Activated T-helper 2 cell treated with anti-CD3 and anti-CD28 coated beads, Interferon-gamma antibody, Interleukin-2, Interleukin-4, amounts not matched to agents 10 μg/mL and 5 μg/mL and 100 μg/mL, durations not matched to agents 14 hours and 24 hours and 36 hours (primary cell): ENCODE measurements at regions not wholly inside any gene's neighbourhood (a gene's known extent, or its start where the extent isn't known, plus 50 kb on each side); places are given as distances from the start of the nearest gene placed in this dataset.
"Not testable (repeated sequence)": the region's sequence is repeated elsewhere in the genome, so short reads cannot be mapped to it uniquely, and the experiment has no call there.

Experiments
- DNase-seq: peaks from one replicate; pipeline ENCODE4 v3.0.0; 2021; ENCODE audit warnings: low spot score
- H3K27ac Mint-ChIP-seq: one replicate; pipeline ENCODE4 v1.8.0; 2021; ENCODE audit warnings: mixed read lengths
- H3K27me3 Mint-ChIP-seq: one replicate; pipeline ENCODE4 v1.8.0; 2021; ENCODE audit warnings: low read depth, mixed read lengths
- H3K36me3 Mint-ChIP-seq: one replicate; pipeline ENCODE4 v1.8.0; 2021; ENCODE audit warnings: low read depth, mixed read lengths
- H3K4me1 Mint-ChIP-seq: one replicate; pipeline ENCODE4 v1.8.0; 2021; ENCODE audit warnings: low read depth, mixed read lengths
- H3K4me3 Mint-ChIP-seq: one replicate; pipeline ENCODE4 v1.8.0; 2021; ENCODE audit warnings: low read depth, mild to moderate bottlenecking, moderate library complexity, mixed read lengths
- H3K9me3 Mint-ChIP-seq: one replicate; pipeline ENCODE4 v1.8.0; 2021; ENCODE audit warnings: mixed read lengths
- intact Hi-C: fragments of 100-400 bp; cut with micrococcal nuclease; formaldehyde crosslinking; loops from one replicate; pipeline ENCODE4 v1.15.1; 2023

DNA sequence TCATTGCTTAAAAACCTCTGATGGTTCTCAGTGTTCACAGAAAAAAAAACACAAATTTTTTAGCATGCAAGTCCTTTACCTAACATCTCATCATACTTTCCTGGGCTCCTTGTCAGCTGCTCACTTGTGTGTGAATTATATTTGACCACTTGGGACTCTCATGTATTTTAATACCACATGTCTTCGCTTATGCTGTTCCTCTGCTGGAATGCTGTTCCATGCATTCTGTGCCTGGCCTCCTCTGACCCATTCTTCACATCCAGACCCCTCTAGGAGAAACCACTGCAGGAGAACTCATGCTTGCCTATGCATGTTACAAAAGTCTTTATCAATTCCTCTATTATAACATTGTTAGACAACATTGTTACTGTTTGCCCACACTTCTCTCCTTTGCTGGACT, 157.6 kb downstream of the PDGFRA start:
- intact Hi-C loops = no loop called here
- no peak overlapping the region for H3K4me3 Mint-ChIP-seq
- H3K27ac Mint-ChIP-seq = no peak overlapping the region
- DNase-seq = no peak
- no peaks in the 10 kb centered on the region for H3K4me1 Mint-ChIP-seq
- H3K36me3 Mint-ChIP-seq = no peaks in the 10 kb centered on the region
- H3K9me3 Mint-ChIP-seq = no peaks in the 10 kb centered on the region
- H3K27me3 Mint-ChIP-seq = peaks cover 1% of the 10 kb centered on the region

GRCh38 chr4:54390670-54391069, 161.6 kb downstream of the PDGFRA start:
- Mint-ChIP-seq H3K27ac (no peak overlapping the region), H3K4me1 (no peaks in the 10 kb centered on the region), H3K27me3 (no peaks in the 10 kb centered on the region), H3K9me3 (no peaks in the 10 kb centered on the region), H3K36me3 (no peaks in the 10 kb centered on the region), H3K4me3 (no peak overlapping the region)
- intact Hi-C loops = no loop called here
- no peak for DNase-seq

DNA sequence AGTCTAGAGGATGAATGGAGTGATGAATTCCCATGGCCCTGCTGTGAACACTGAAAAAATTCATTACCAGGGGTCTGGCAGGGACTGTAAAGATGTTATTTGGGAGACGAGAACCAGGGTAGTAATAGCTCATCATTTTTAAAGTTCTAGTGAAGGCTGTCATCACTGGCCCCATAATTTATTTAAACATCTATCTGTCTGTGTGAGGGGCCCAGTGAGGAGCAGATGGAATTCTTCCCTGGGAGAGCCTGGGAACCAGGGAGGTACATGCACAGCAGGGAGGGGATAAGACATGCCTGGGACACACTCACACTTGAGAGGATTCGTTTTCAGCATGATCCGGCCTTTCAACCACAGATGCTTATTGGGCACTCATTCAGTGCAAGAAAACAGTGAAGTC, 162.0 kb downstream of the PDGFRA start:
- Mint-ChIP-seq H3K36me3 (no peaks in the 10 kb centered on the region), H3K27me3 (no peaks in the 10 kb centered on the region), H3K27ac (no peak overlapping the region), H3K9me3 (no peaks in the 10 kb centered on the region), H3K4me1 (no peaks in the 10 kb centered on the region), H3K4me3 (no peak overlapping the region)
- DNase-seq = no peak
- intact Hi-C loops = no loop called here

DNA sequence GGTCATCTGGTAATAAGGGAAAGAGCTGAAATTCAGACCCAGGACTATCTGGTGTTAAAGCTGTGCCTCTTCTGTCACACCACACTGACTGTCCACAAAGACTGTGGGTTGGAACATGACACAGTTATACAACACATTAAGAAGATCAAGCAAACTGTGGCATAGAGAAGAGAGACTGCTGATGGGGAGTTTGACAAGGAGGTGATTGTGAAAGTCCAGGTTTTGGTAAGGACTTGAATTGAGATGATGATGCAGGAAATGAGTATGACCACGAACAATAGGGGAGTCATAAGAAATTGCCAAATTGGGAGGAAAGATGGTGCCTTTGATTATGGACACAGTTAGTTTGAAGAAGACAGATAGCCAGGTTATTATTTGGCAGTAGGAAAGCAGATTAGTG, 163.4 kb downstream of the PDGFRA start:
- no peak overlapping the region for H3K4me3 Mint-ChIP-seq
- no peaks in the 10 kb centered on the region for H3K9me3 Mint-ChIP-seq
- DNase-seq = no peak
- no peaks in the 10 kb centered on the region for H3K27me3 Mint-ChIP-seq
- H3K36me3 Mint-ChIP-seq = no peaks in the 10 kb centered on the region
- H3K4me1 Mint-ChIP-seq = no peaks in the 10 kb centered on the region
- intact Hi-C loops = no loop called here
- no peak overlapping the region for H3K27ac Mint-ChIP-seq

GRCh38 chr4:54393243-54393642, 164.2 kb downstream of the PDGFRA start:
- Mint-ChIP-seq H3K9me3 (no peaks in the 10 kb centered on the region), H3K4me3 (no peak overlapping the region), H3K36me3 (no peaks in the 10 kb centered on the region), H3K27me3 (no peaks in the 10 kb centered on the region), H3K4me1 (no peaks in the 10 kb centered on the region), H3K27ac (no peak overlapping the region)
- DNase-seq = no peak
- intact Hi-C loops = no loop called here

DNA sequence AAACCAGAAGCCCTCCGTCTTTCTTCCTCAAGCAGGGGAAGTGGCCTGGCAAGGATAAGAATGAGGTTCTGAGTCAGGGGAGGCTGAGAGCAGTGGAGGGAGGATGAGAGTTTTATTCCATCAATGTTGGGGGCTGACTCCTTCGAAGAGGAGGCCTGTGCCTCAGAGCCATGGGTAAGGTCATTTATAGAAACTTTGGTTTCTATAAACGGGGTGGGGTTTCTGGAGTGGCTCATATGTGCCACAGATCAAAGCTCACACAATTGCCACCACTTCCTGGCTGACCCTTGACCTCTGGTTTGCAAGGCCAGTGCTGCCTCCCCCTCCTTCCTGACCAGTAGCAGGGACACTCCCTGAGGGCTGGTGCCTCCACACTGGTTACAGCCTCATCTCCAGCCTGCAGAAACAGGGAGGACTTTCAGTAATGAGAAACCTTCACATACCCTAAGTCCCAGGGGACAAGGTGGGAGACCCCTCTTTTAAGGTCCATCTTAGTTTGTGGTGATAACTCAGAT, 166.0 kb downstream of the PDGFRA start:
- no peaks in the 10 kb centered on the region for H3K4me1 Mint-ChIP-seq
- H3K9me3 Mint-ChIP-seq = no peaks in the 10 kb centered on the region
- no peaks in the 10 kb centered on the region for H3K36me3 Mint-ChIP-seq
- DNase-seq = no peak
- intact Hi-C loops = no loop called here
- no peak overlapping the region for H3K4me3 Mint-ChIP-seq
- H3K27me3 Mint-ChIP-seq = no peaks in the 10 kb centered on the region
- no peak overlapping the region for H3K27ac Mint-ChIP-seq

DNA sequence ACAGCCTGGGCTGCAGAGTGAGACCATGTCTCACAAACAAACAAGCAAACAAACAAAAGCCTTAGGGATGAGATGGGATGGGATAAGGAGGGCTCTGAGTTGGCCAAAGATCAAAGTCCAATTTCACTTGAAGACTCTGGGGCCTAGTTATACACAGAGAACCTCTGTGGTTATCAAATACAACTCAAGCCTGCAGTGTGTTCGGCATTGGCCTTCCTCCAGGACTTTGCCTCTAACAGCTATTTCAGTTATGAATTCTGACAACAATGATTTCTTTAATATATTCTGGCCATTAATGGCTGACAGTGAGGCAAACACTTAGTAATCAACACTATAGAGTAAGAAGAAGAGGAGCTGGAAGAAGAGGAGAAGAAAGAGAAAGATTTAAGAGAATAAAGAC, 171.1 kb downstream of the PDGFRA start:
- H3K36me3 Mint-ChIP-seq = no peaks in the 10 kb centered on the region
- H3K27ac Mint-ChIP-seq = no peak overlapping the region
- no peaks in the 10 kb centered on the region for H3K4me1 Mint-ChIP-seq
- no peaks in the 10 kb centered on the region for H3K27me3 Mint-ChIP-seq
- DNase-seq = no peak
- intact Hi-C loops = no loop called here
- H3K9me3 Mint-ChIP-seq = no peaks in the 10 kb centered on the region
- H3K4me3 Mint-ChIP-seq = no peak overlapping the region

DNA sequence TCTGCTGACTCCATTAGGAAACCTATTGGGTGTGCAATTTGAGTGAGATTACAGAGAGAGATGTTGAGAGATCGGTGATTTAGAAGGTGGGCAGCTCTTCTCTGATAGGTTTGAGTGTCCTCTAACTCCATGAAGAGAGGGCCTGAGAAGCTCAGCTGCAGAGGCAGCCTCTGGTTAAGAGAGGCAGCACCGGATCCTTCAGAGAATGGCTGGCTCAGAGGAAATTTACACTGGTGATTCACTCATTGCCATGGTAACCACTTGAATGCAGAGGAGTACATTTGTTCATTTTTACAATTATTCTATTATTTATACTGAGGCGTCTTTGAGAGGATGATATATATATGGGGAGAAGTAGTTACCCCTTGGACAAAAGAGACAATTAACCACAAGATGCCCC, 171.7 kb downstream of the PDGFRA start:
- Mint-ChIP-seq H3K27ac (no peak overlapping the region), H3K9me3 (no peaks in the 10 kb centered on the region), H3K36me3 (no peaks in the 10 kb centered on the region), H3K4me1 (no peaks in the 10 kb centered on the region), H3K4me3 (no peak overlapping the region), H3K27me3 (no peaks in the 10 kb centered on the region)
- no peak for DNase-seq
- intact Hi-C loops = no loop called here

- Mint-ChIP-seq H3K4me3 (no peak overlapping the region), H3K27ac (no peak overlapping the region), H3K9me3 (no peaks in the 10 kb centered on the region), H3K27me3 (no peaks in the 10 kb centered on the region), H3K36me3 (no peaks in the 10 kb centered on the region), H3K4me1 (no peaks in the 10 kb centered on the region)
- intact Hi-C loops = no loop called here
- DNase-seq = no peak
Observed at GRCh38 chr4:54402880-54403480, 173.9 kb downstream of the PDGFRA start.

DNA sequence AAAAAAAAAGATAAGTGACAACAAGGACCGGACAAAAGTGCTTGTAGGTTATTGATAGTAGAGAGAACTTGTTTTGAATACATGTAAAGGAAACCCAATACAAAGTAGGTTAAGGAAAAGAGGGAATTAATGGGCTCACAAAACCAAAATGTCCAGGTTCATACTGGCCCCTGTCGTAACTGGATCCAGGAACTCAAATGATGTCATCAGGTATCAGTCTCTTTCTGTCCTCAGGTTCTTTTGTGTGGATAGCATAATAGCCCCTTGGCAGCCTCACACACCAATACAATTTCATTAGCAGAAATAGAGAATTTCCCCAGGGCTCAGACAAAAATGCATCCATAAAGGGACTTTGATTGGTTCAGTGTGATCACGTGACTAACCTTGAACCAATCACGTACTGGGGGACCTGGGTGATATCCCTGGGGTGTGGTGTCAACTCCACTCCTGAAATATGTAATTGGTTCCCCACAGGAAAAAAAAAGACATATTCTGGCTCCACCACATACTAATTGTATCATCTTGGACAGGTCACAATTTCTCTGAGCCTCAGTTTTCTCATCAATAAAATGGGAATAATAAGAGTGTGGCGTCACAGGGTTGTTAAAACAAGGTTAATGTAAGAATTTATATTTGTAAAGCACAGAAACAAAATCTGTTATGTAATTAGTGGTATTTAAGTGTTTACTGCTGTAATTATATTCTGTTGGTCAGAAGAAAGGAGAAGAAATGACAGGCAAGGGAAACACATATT, 174.8 kb downstream of the PDGFRA start:
- no peaks in the 10 kb centered on the region for H3K4me1 Mint-ChIP-seq
- no peaks in the 10 kb centered on the region for H3K36me3 Mint-ChIP-seq
- H3K9me3 Mint-ChIP-seq = no peaks in the 10 kb centered on the region
- no peak for DNase-seq
- intact Hi-C loops = no loop called here
- no peak overlapping the region for H3K4me3 Mint-ChIP-seq
- H3K27ac Mint-ChIP-seq = no peak overlapping the region
- H3K27me3 Mint-ChIP-seq = no peaks in the 10 kb centered on the region

DNA sequence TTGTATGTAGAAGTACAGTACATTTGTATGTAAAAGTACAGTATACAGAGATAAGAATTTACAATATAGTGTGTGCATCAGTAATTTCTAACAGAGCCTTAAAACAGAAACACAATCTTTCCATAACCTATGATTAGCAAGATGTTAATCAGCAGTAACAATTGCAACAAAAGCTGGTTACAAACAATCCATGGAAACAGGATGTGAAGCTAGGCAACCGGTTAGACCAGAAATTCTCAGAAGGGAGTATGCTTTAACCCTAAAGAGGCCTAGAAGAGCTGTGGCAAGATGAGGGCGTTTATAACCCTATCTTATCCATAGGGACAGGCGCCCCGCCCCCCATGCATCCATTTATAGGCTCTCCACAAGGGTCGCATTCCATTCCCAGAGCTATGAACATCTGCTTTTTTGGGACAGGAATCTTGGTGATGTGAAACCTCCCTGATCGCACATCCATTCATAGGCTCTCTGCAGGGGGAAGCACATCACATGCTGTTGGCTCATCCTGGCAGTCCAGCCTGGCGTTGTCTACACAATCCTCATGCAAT, 180.3 kb downstream of the PDGFRA start:
- H3K4me3 Mint-ChIP-seq, H3K36me3 Mint-ChIP-seq, intact Hi-C loops, H3K27ac Mint-ChIP-seq, DNase-seq, H3K9me3 Mint-ChIP-seq, H3K4me1 Mint-ChIP-seq, H3K27me3 Mint-ChIP-seq: not testable (repeated sequence)

GRCh38 chr4:54414545-54414944, 185.5 kb downstream of the PDGFRA start:
- no peaks in the 10 kb centered on the region for H3K36me3 Mint-ChIP-seq
- H3K9me3 Mint-ChIP-seq = no peaks in the 10 kb centered on the region
- intact Hi-C loops = no loop called here
- peaks cover 2% of the 10 kb centered on the region for H3K27me3 Mint-ChIP-seq
- no peak for DNase-seq
- no peak overlapping the region for H3K4me3 Mint-ChIP-seq
- no peak overlapping the region for H3K27ac Mint-ChIP-seq
- H3K4me1 Mint-ChIP-seq = no peaks in the 10 kb centered on the region

GRCh38 chr4:54417476-54417875, 188.4 kb downstream of the PDGFRA start:
- no peak overlapping the region for H3K4me3 Mint-ChIP-seq
- H3K9me3 Mint-ChIP-seq = no peaks in the 10 kb centered on the region

More at GRCh38 chr4:54417476-54417875, 188.4 kb downstream of the PDGFRA start:
- no peak overlapping the region for H3K27ac Mint-ChIP-seq
- DNase-seq = no peak
- intact Hi-C loops = no loop called here
- no peaks in the 10 kb centered on the region for H3K36me3 Mint-ChIP-seq
- peaks cover 2% of the 10 kb centered on the region for H3K27me3 Mint-ChIP-seq
- H3K4me1 Mint-ChIP-seq = no peaks in the 10 kb centered on the region
